RWPE2 (cell line): ENCODE measurements at regions not wholly inside any gene's neighbourhood (a gene's known extent, or its start where the extent isn't known, plus 50 kb on each side); places are given as distances from the start of the nearest gene placed in this dataset.

Source experiments
- ATAC-seq: fragments of 200-7000 bp; cut with Tn5 transposase; 3 replicates; pipeline ENCODE4 v1.9.1; 2021; ENCODE audit warnings: low read depth
- DNase-seq: peaks from one replicate; pipeline ENCODE4 v3.0.0-alpha.2; 2020; ENCODE audit warnings: low spot score
- H3K27ac ChIP-seq: fragments of 450-650 bp; 2 replicates; pipeline ENCODE4 v1.5.1; 2017; ENCODE audit warnings: mild to moderate bottlenecking; ENCODE audit not compliant: poor library complexity, severe bottlenecking
- H3K27me3 ChIP-seq: fragments of 250-450 bp; sonication (Bioruptor Pico); 2 replicates; pipeline ENCODE4 v1.5.1; 2021; ENCODE audit warnings: mild to moderate bottlenecking, moderate library complexity; ENCODE audit not compliant: insufficient read depth, poor library complexity, severe bottlenecking
- H3K36me3 ChIP-seq: fragments of 250-450 bp; sonication (Bioruptor Pico); 2 replicates; pipeline ENCODE4 v1.5.1; 2020; ENCODE audit warnings: low read depth, mild to moderate bottlenecking, moderate library complexity
- H3K4me1 ChIP-seq: fragments of 250-450 bp; sonication (Bioruptor Pico); 2 replicates; pipeline ENCODE4 v1.5.1; 2021; ENCODE audit warnings: mild to moderate bottlenecking, moderate library complexity; ENCODE audit not compliant: insufficient read depth, poor library complexity, severe bottlenecking
- H3K4me3 ChIP-seq: fragments of 250-450 bp; sonication (Bioruptor Pico); 2 replicates; pipeline ENCODE4 v1.5.1; 2021; ENCODE audit warnings: mild to moderate bottlenecking, moderate library complexity; ENCODE audit not compliant: severe bottlenecking
- H3K9me3 ChIP-seq: fragments of 250-450 bp; sonication (Bioruptor Pico); 2 replicates; pipeline ENCODE4 v1.5.1; 2021; ENCODE audit warnings: mild to moderate bottlenecking, moderate library complexity; ENCODE audit not compliant: severe bottlenecking
- CTCF ChIP-seq: fragments of 450-650 bp; IDR thresholded peaks from one replicate; pipeline ENCODE4 v1.5.1; 2017; ENCODE audit warnings: mild to moderate bottlenecking, moderate library complexity; ENCODE audit not compliant: poor library complexity, severe bottlenecking

DNA sequence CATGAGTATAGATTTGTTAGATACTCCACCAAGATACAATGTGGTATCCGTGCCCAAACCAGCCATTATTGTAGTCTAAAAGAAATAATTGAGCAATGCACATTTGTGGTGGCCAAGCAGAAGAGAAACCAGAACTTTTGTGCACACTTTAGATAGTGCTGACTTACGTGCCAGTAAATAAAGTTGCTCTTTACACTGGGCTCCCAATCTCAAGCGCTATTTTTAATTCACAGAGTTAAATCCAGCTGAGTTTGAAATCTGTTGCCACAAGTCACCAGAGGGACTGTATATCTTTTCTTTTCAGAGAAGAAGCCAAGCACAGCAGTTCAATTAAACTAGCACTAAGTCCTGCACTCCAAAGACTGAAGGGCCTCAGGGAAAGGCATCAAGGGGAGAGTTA is 680.4 kb downstream of the TDRD15 start:
- DNase-seq (no peak), ATAC-seq (no peak)
- Histone ChIP-seq H3K9me3 (no peaks in the 10 kb centered on the region), H3K4me1 (no peaks in the 10 kb centered on the region), H3K27ac (no peak overlapping the region), H3K36me3 (no peaks in the 10 kb centered on the region), H3K4me3 (no peak overlapping the region), H3K27me3 (no peaks in the 10 kb centered on the region)
- no peak for TF ChIP-seq CTCF

GRCh38 chr2:21811541-21811940 is 687.8 kb downstream of the TDRD15 start:
- no peaks in the 10 kb centered on the region for H3K36me3 ChIP-seq
- no peaks in the 10 kb centered on the region for H3K9me3 ChIP-seq
- H3K27ac ChIP-seq: no peak overlapping the region
- no peak overlapping the region for H3K4me3 ChIP-seq
- H3K27me3 ChIP-seq: no peaks in the 10 kb centered on the region
- TF ChIP-seq CTCF: no peak
- ATAC-seq (no peak), DNase-seq (no peak)
- no peaks in the 10 kb centered on the region for H3K4me1 ChIP-seq

- Histone ChIP-seq H3K9me3 (no peaks in the 10 kb centered on the region), H3K4me1 (no peaks in the 10 kb centered on the region), H3K36me3 (no peaks in the 10 kb centered on the region), H3K4me3 (no peak overlapping the region), H3K27ac (no peak overlapping the region), H3K27me3 (no peaks in the 10 kb centered on the region)
- no peak for DNase-seq
- no peak for ATAC-seq
- TF ChIP-seq CTCF: no peak
Measured at GRCh38 chr2:21812766-21813165, 689.0 kb downstream of the TDRD15 start.

DNA sequence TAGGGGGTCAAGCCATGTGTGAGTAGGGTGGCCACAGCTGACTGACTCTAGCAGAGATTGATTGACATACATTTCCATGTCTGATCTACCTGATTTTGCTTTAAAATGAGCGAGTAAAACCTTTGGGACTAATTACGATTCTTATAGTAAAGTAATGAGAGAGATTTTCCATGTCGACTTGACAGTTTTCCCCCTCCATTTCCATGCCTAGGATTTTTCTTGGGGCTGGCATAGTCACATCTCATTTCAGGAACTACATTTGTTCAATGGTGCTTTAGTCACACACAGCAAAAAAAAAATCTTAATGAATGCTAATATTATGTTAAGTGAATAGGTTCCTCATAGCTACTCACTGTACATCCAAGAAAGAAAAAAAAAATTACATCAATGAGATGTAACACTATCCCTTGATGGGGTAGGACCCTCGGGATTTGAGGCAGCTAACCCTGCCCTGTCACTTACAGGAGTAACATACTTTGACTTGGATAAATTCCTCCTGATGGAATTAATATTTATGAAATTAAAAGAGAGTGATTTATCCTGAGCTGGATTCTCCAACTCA is 690.9 kb downstream of the TDRD15 start:
- Histone ChIP-seq H3K27ac (no peak overlapping the region), H3K36me3 (no peaks in the 10 kb centered on the region), H3K4me3 (no peak overlapping the region), H3K4me1 (no peaks in the 10 kb centered on the region), H3K9me3 (no peaks in the 10 kb centered on the region), H3K27me3 (no peaks in the 10 kb centered on the region)
- DNase-seq: no peak
- TF ChIP-seq CTCF: no peak
- ATAC-seq: no peak

DNA sequence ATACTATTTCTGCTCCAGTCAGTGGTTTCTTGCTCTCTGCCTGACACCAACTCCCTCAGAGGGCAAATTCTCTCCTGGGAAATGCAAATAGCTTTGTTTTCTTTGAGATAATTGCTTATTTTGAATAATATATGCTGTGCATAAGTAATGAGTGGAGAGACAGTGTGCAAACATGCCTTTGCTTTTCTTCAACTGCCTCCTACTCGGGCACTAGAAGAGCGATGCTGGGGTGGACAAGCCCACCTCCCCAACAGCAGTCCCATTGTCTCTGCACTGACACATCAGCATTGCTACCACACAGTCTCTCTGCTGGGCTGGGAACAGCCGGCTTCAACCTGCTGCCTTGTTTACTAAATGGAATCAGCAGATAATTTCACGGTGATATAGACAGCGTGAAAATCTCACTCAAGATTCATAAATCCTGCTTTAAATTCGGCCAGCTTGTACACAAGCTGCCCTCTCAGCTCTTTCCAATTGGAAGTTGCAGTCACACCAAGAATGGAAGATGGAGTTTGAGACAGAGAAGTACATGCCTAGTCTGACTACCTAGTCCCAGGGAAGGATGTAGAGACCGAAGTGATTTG is 694.5 kb downstream of the TDRD15 start:
- Histone ChIP-seq H3K27me3 (no peaks in the 10 kb centered on the region), H3K27ac (no peak overlapping the region), H3K36me3 (no peaks in the 10 kb centered on the region), H3K4me1 (no peaks in the 10 kb centered on the region), H3K9me3 (no peaks in the 10 kb centered on the region), H3K4me3 (no peak overlapping the region)
- ATAC-seq: no peak
- no peak for TF ChIP-seq CTCF
- no peak for DNase-seq
